NCI-H146 (cell line): ENCODE measurements at regions not wholly inside any gene's neighbourhood (a gene's known extent, or its start where the extent isn't known, plus 50 kb on each side); places are given as distances from the start of the nearest gene placed in this dataset.

Experiments
- DNase-seq: peaks from one replicate; lab custom pipeline; 2025; lab: John Stamatoyannopoulos, UW

- peak; percentile 58 for DNase-seq
These were observed 152.1 kb upstream of the RPL38 start for GRCh38 chr17:74051348-74051747.

- no peak for DNase-seq
These were observed 150.3 kb upstream of the RPL38 start for GRCh38 chr17:74052993-74053711.

GRCh38 chr17:74053712-74054078 is 149.8 kb upstream of the RPL38 start:
- DNase-seq: no peak

- DNase-seq: no peak
These were observed 149.2 kb upstream of the RPL38 start for GRCh38 chr17:74054249-74054648.

- DNase-seq: peak; percentile 15
These were observed 147.8 kb upstream of the RPL38 start for GRCh38 chr17:74055508-74056160.

GRCh38 chr17:74059479-74060240 is 143.8 kb upstream of the RPL38 start:
- DNase-seq: peak; percentile 88

GRCh38 chr17:74061758-74062157 is 141.7 kb upstream of the RPL38 start:
- DNase-seq: no peak

- DNase-seq: no peak
These were observed 141.2 kb upstream of the RPL38 start for GRCh38 chr17:74062234-74062633.

GRCh38 chr17:74063439-74063838 is 140.0 kb upstream of the RPL38 start:
- DNase-seq: peak; percentile 63

GRCh38 chr17:74070374-74070773 is 133.1 kb upstream of the RPL38 start:
- DNase-seq: no peak

GRCh38 chr17:74070998-74071679 is 132.3 kb upstream of the RPL38 start:
- peak; percentile 11 for DNase-seq

GRCh38 chr17:74072340-74072739 is 131.1 kb upstream of the RPL38 start:
- no peak for DNase-seq

GRCh38 chr17:74076446-74076845 is 127.0 kb upstream of the RPL38 start:
- DNase-seq: no peak

GRCh38 chr17:74077231-74077630 is 126.2 kb upstream of the RPL38 start:
- no peak for DNase-seq

GRCh38 chr17:74078363-74078941 is 125.0 kb upstream of the RPL38 start:
- DNase-seq: peak; percentile 38

GRCh38 chr17:74079537-74080300 is 123.8 kb upstream of the RPL38 start:
- no peak for DNase-seq

GRCh38 chr17:74080656-74081582 is 122.6 kb upstream of the RPL38 start:
- DNase-seq: no peak

- DNase-seq: peak; percentile 46
These were observed 120.6 kb upstream of the RPL38 start for GRCh38 chr17:74082886-74083285.

GRCh38 chr17:74083321-74083720 is 120.2 kb upstream of the RPL38 start:
- no peak for DNase-seq

- no peak for DNase-seq
These were observed 118.0 kb upstream of the RPL38 start for GRCh38 chr17:74085434-74085833.
